GM23338 (cell line): ENCODE measurements at regions not wholly inside any gene's neighbourhood (a gene's known extent, or its start where the extent isn't known, plus 50 kb on each side); places are given as distances from the start of the nearest gene placed in this dataset.

Source experiments
- JUNB ChIP-seq: IDR thresholded peaks from one replicate; pipeline ENCODE4 v1.6.1; 2016; ENCODE audit warnings: antibody characterized with exemption; ENCODE audit not compliant: unreplicated experiment
- POLR2AphosphoS5 ChIP-seq: IDR thresholded peaks from 2 replicates; pipeline ENCODE4 v1.6.1; 2016; ENCODE audit warnings: antibody characterized with exemption, low read depth

GRCh38 chr12:116459011-116459875 is 99.9 kb upstream of the MAP1LC3B2 start:
- TF ChIP-seq POLR2AphosphoS5 (no peak), JUNB (no peak)
